ENCODE measurements at regions not wholly inside any gene's neighbourhood (a gene's known extent, or its start where the extent isn't known, plus 50 kb on each side); places are given as distances from the start of the nearest gene placed in this dataset.

DNA sequence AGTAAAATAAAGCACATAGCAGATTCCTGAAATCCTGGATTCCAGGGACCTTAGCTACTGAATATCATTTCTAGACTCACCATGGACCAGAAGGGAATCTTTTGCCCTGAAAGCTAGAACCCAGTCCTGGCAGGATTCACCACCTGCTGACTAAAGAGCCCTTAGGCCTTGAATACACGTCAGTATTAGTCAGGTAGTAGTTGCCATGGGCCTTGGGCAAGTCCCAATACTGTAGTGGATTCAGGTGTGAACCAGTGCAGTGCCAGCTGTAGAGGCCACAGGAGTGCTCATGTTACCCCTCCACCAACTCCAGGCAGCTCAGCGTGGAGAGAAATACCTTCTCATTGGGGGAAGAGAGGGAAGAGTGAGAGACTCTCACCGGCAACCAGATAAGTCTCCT lies 64.1 kb upstream of the UBQLN2 start:
- Histone ChIP-seq H3K9me3 (no peaks in the 10 kb centered on the region), H3K27me3 (peaks cover 0 to 2% (median 0%) of the 10 kb centered on the region in 4 donors), H3K4me3 (no peak overlapping the region), H3K36me3 (no peaks in the 10 kb centered on the region), H3K27ac (replicated peaks in 1 of 4) (no peak overlapping the region), H3K4me1 (no peaks in the 10 kb centered on the region)
- 71% methylated on average over 2 of the region's 3 CpGs for WGBS
- intact Hi-C loops (cut with DNase I): no loop called here
- no peak for DNase-seq (ENCODE audit: extremely low spot score)
- TF ChIP-seq POLR2AphosphoS5 (IDR thresholded peaks at IDR 0.05) (no peak), EP300 (IDR thresholded peaks at IDR 0.05) (no peak)

DNA sequence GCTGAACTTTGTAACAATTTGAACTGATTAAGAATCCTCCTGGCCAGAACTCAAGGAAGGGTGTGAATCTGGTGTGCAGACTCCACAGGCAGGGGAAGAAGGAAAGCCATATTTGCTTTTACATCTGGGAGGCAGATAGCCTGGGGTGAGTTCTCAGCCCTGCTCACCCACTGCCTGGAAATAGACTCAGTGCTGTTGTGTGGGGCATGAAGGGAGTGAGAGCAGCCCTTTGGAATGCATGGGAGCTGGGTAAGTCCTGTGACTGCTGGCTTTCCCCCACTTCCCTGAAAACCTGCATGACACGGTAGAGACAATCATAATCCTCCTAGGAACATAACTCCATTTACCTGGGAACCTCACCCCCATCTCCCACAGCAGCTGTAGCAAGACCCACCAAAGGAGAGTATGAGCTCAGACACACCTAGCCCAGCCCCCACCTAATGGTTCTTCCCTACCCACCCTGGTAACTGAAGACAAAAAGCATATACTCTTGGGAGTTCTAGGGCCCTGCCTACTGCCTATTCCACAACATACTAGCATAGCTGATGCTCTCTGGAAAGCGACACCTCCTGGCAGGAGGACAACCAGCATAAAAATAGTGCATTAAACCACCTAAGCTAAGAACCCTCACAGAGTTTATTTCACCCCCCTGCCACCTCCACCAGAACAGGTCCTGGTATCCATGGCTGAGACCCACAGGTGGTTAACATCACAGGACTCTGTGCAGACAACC lies 59.3 kb upstream of the UBQLN2 start:
- DNase-seq (ENCODE audit: extremely low spot score): no peak

DNA sequence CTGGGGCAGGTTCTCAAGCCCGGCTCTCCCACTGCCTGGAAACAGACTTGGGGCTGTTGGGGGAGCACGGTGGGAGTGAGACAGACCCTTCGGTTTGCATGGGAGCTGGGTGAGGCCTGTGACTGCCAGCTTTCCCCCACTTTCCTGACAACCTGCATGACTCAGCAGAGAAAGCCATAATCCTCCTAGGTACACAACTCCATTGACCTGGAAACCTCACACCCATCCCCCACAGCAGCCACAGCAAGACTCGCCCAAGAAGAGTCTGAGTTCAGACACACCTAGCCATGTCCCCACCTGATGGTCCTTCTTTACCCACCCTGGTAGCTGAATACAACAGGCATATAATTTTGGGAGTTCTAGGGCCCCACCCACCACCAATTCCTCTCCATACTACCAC lies 57.6 kb upstream of the UBQLN2 start:
- no peak for DNase-seq (ENCODE audit: extremely low spot score)
- intact Hi-C loops (cut with DNase I): no loop called here

More for the DNA sequence above, 59.3 kb upstream of the UBQLN2 start:
- Histone ChIP-seq H3K9me3 (peaks cover 0 to 13% (median 0%) of the 10 kb centered on the region in 4 donors), H3K36me3 (no peaks in the 10 kb centered on the region), H3K27me3 (peaks cover 0 to 5% (median 0%) of the 10 kb centered on the region in 4 donors), H3K27ac (replicated peaks in 1 of 4) (no peak overlapping the region), H3K4me3 (no peak overlapping the region), H3K4me1 (no peaks in the 10 kb centered on the region)
- TF ChIP-seq EP300 (IDR thresholded peaks at IDR 0.05) (no peak), POLR2A (IDR thresholded peaks at IDR 0.05; ENCODE audit: low read depth) (no peak), POLR2AphosphoS5 (IDR thresholded peaks at IDR 0.05) (no peak)
- TF ChIP-seq, protein P1, sequence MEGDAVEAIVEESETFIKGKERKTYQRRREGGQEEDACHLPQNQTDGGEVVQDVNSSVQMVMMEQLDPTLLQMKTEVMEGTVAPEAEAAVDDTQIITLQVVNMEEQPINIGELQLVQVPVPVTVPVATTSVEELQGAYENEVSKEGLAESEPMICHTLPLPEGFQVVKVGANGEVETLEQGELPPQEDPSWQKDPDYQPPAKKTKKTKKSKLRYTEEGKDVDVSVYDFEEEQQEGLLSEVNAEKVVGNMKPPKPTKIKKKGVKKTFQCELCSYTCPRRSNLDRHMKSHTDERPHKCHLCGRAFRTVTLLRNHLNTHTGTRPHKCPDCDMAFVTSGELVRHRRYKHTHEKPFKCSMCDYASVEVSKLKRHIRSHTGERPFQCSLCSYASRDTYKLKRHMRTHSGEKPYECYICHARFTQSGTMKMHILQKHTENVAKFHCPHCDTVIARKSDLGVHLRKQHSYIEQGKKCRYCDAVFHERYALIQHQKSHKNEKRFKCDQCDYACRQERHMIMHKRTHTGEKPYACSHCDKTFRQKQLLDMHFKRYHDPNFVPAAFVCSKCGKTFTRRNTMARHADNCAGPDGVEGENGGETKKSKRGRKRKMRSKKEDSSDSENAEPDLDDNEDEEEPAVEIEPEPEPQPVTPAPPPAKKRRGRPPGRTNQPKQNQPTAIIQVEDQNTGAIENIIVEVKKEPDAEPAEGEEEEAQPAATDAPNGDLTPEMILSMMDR (IDR thresholded peaks at IDR 0.05): no peak
- intact Hi-C loops (cut with DNase I): no loop called here
- 83% methylated on average over 2 of the region's 2 CpGs for WGBS

More for the DNA sequence above, 57.6 kb upstream of the UBQLN2 start:
- no peak overlapping the region for H3K4me3 ChIP-seq
- no peak overlapping the region for H3K27ac ChIP-seq (replicated peaks in 1 of 4)
- TF ChIP-seq EP300 (IDR thresholded peaks at IDR 0.05): no peak
- TF ChIP-seq POLR2A (IDR thresholded peaks at IDR 0.05; ENCODE audit: low read depth): no peak
- no peak for TF ChIP-seq POLR2AphosphoS5 (IDR thresholded peaks at IDR 0.05)
- TF ChIP-seq, protein P1 (IDR thresholded peaks at IDR 0.05): no peak
- peaks cover 0 to 5% (median 0%) of the 10 kb centered on the region in 4 donors for H3K27me3 ChIP-seq
- WGBS: 72% methylated on average over 3 of the region's 4 CpGs
- peaks cover 0 to 18% (median 0%) of the 10 kb centered on the region in 4 donors for H3K9me3 ChIP-seq
- H3K4me1 ChIP-seq: no peaks in the 10 kb centered on the region
- no peaks in the 10 kb centered on the region for H3K36me3 ChIP-seq
